Endothelial cell of umbilical vein (primary cell): ENCODE measurements at regions not wholly inside any gene's neighbourhood (a gene's known extent, or its start where the extent isn't known, plus 50 kb on each side); places are given as distances from the start of the nearest gene placed in this dataset.

Experiments used
- BruUV-seq: library from RNA; stranded (reverse); fragments of 400-500 nt; replicated peaks from 2 replicates; lab custom pipeline; 2021; lab: Mats Ljungman, UMichigan
- CTCF ChIA-PET: fragments of 300-600, 350-600 bp; sonication (Branson Sonifier 250); formaldehyde crosslinking; loops from one replicate; lab custom pipeline; 2021; ENCODE audit warnings: antibody characterized with exemption, inconsistent platforms; lab: Charles Lee
- POLR2A ChIA-PET: fragments of 300-600, 350-600 bp; sonication (Branson Sonifier 250); formaldehyde crosslinking; loops from one replicate; lab custom pipeline; 2021; ENCODE audit warnings: antibody characterized with exemption, inconsistent platforms; lab: Charles Lee
- DNase-seq: peaks from one replicate; pipeline ENCODE4 v3.0.0-alpha.2; 2011; ENCODE audit warnings: low read depth, low spot score
- FAIRE-seq: peaks from 2 replicates; lab custom pipeline; 2011; peaks lifted over from hg19 to GRCh38; lab: Jason Lieb, UNC
- H2AFZ ChIP-seq: 2 replicates; pipeline ENCODE4 v1.6.0; 2012; ENCODE audit warnings: low read depth, low read length, control low read depth, inconsistent platforms
- H3K27ac ChIP-seq: 2 replicates; pipeline ENCODE4 v1.5.1; 2011; ENCODE audit warnings: low read depth, mild to moderate bottlenecking, control low read depth, low read length, moderate library complexity; ENCODE audit not compliant: insufficient read depth
- H3K27me3 ChIP-seq, 2 experiments: 2 replicates each; pipeline versions ENCODE4 v1.6.0 to v1.6.1; 2011; ENCODE audit warnings: low read length in 2 of 2, mixed read lengths in 1 of 2; ENCODE audit not compliant: control insufficient read depth in 2 of 2, insufficient read depth in 2 of 2
- H3K36me3 ChIP-seq, 2 experiments: 2 replicates in 1 of 2; 3 replicates in 1 of 2; pipeline ENCODE4 v1.5.1; 2011; ENCODE audit warnings: low read length in 2 of 2, mild to moderate bottlenecking in 1 of 2, moderate library complexity in 1 of 2; ENCODE audit not compliant: control insufficient read depth in 2 of 2, insufficient read depth in 2 of 2; ENCODE audit errors: extremely low read depth in 1 of 2
- H3K4me1 ChIP-seq: 3 replicates; pipeline ENCODE4 v1.5.1; 2011; ENCODE audit warnings: mild to moderate bottlenecking, low read length; ENCODE audit not compliant: control insufficient read depth, insufficient read depth; ENCODE audit errors: extremely low read depth
- H3K4me2 ChIP-seq: 2 replicates; pipeline ENCODE4 v1.6.1; 2011; ENCODE audit warnings: low read length, control low read depth, mixed read lengths; ENCODE audit not compliant: insufficient read depth
- H3K4me3 ChIP-seq, 3 experiments: fragments of 200-600 bp in 1 of 3; sonication (generic), shearing (Covaris generic) in 1 of 3; replicated peaks in 1 of 3; 2 replicates each; pipeline ENCODE4 v1.5.1; 2011 to 2016; ENCODE audit warnings: control low read depth in 3 of 3, low read length in 3 of 3, mild to moderate bottlenecking in 2 of 3, inconsistent platforms in 1 of 3, low read depth in 1 of 3, moderate library complexity in 1 of 3; ENCODE audit not compliant: insufficient read depth in 1 of 3
- H3K79me2 ChIP-seq: 2 replicates; pipeline ENCODE4 v1.6.0; 2012; ENCODE audit warnings: low read length, inconsistent platforms; ENCODE audit not compliant: control insufficient read depth, insufficient read depth
- H3K9ac ChIP-seq: replicated peaks from 2 replicates; pipeline ENCODE3; 2011; ENCODE audit warnings: low read length, control low read depth; ENCODE audit not compliant: insufficient read depth; ENCODE audit errors: extremely low read depth
- H3K9me1 ChIP-seq: replicated peaks from 3 replicates; pipeline ENCODE4 v1.6.0; 2011; ENCODE audit warnings: mild to moderate bottlenecking, low read length; ENCODE audit not compliant: control insufficient read depth, insufficient read depth; ENCODE audit errors: extremely low read depth
- H3K9me3 ChIP-seq: replicated peaks from 2 replicates; pipeline ENCODE4 v1.5.1; 2012; ENCODE audit warnings: low read length, inconsistent platforms; ENCODE audit not compliant: control insufficient read depth, insufficient read depth
- H4K20me1 ChIP-seq: replicated peaks from 2 replicates; pipeline ENCODE3; 2011; ENCODE audit warnings: mild to moderate bottlenecking, low read length; ENCODE audit not compliant: control insufficient read depth, insufficient read depth; ENCODE audit errors: extremely low read depth
- CTCF ChIP-seq, 2 donors: IDR thresholded peaks; 1 replicate in 1 of 2; 2 replicates in 1 of 2; pipeline ENCODE4 v1.5.1; 2011; ENCODE audit warnings: low read length in 2 of 2, mild to moderate bottlenecking in 2 of 2, moderate library complexity in 2 of 2, control low read depth in 1 of 2, inconsistent platforms in 1 of 2, low read depth in 1 of 2; ENCODE audit not compliant: insufficient read depth in 1 of 2; ENCODE audit errors: extremely low read depth in 1 of 2
- EZH2 ChIP-seq: IDR thresholded peaks from 2 replicates; pipeline ENCODE4 v1.6.1; 2012; ENCODE audit warnings: borderline replicate concordance, low read depth, mild to moderate bottlenecking, moderate library complexity, low read length, inconsistent platforms; ENCODE audit not compliant: severe bottlenecking
- FOS ChIP-seq: IDR thresholded peaks from 2 replicates; pipeline ENCODE4 v1.6.1; 2011; ENCODE audit warnings: mild to moderate bottlenecking, low read length, moderate library complexity, borderline replicate concordance; ENCODE audit not compliant: insufficient read depth
- GATA2 ChIP-seq: IDR thresholded peaks from 2 replicates; pipeline ENCODE4 v1.7.0; 2011; ENCODE audit warnings: low read depth, mild to moderate bottlenecking, moderate library complexity, mixed read lengths, low read length; ENCODE audit not compliant: insufficient read length, insufficient read depth
- JUN ChIP-seq: IDR thresholded peaks from 2 replicates; pipeline ENCODE4 v1.6.1; 2011; ENCODE audit warnings: borderline replicate concordance, low read depth; ENCODE audit not compliant: insufficient read length, insufficient read depth
- MAX ChIP-seq: IDR thresholded peaks from 2 replicates; pipeline ENCODE4 v1.6.1; 2011; ENCODE audit not compliant: insufficient read depth, insufficient read length
- MYC ChIP-seq: IDR thresholded peaks from one replicate; pipeline ENCODE4 v1.6.1; 2011; ENCODE audit warnings: mild to moderate bottlenecking, low read depth, low read length
- POLR2A ChIP-seq: IDR thresholded peaks from 2 replicates; pipeline ENCODE4 v1.6.1; 2012; ENCODE audit warnings: low read depth, mild to moderate bottlenecking, control low read depth, low read length
- POLR2AphosphoS5 ChIP-seq: IDR thresholded peaks from 2 replicates; pipeline ENCODE4 v1.6.1; 2012; ENCODE audit warnings: low read depth, mild to moderate bottlenecking, control low read depth, low read length, moderate library complexity; ENCODE audit not compliant: insufficient read depth
- dilution Hi-C: fragments of 300-500 bp; cut with MboI; formaldehyde crosslinking; loops from one replicate; pipeline ENCODE4 v1.15.0; 2019; ENCODE audit warnings: low sequenced_read_pairs; ENCODE audit not compliant: extremely low pct_ligation_motif_present
- intact Hi-C: fragments of 100-400 bp; cut with micrococcal nuclease; formaldehyde crosslinking; loops from one replicate; pipeline ENCODE4 v1.10.0; 2022

- Histone ChIP-seq H3K27ac (no peak overlapping the region), H4K20me1 (no peaks in the 10 kb centered on the region), H3K4me3 (no peak overlapping the region), H3K9me3 (no peaks in the 10 kb centered on the region), H3K27me3 (no peaks in the 10 kb centered on the region), H3K36me3 (no peaks in the 10 kb centered on the region), H3K4me2 (no peak overlapping the region), H3K4me1 (no peaks in the 10 kb centered on the region), H3K79me2 (no peaks in the 10 kb centered on the region), H3K9ac (no peak overlapping the region), H3K9me1 (no peaks in the 10 kb centered on the region), H2AFZ (no peak overlapping the region)
- no peak for DNase-seq
- ChIA-PET POLR2A (no interaction called here), CTCF (no interaction called here)
- dilution Hi-C loops (no loop called here), intact Hi-C loops (no loop called here)
- no TSS peak for BruUV-seq
- no peak for FAIRE-seq
- TF ChIP-seq FOS (no peak), CTCF (IDR thresholded peaks at IDR 0.05; ENCODE audit: extremely low read depth in 1 of 2, insufficient read depth in 1 of 2, low read depth in 1 of 2, low read length in 2 of 2) (no peak), MYC (no peak), JUN (no peak), MAX (no peak), EZH2 (no peak), POLR2AphosphoS5 (no peak), GATA2 (no peak), POLR2A (no peak)
These were observed 141.8 kb downstream of the ACKR3 start for GRCh38 chr2:236711440-236711839.
